ENCODE measurements at regions not wholly inside any gene's neighbourhood (a gene's known extent, or its start where the extent isn't known, plus 50 kb on each side); places are given as distances from the start of the nearest gene placed in this dataset.
A peak's percentile ranks its signal among the peaks of the same experiment; 100 is the strongest.
"Not testable (repeated sequence)": the region's sequence is repeated elsewhere in the genome, so short reads cannot be mapped to it uniquely, and the experiment has no call there.

DNA sequence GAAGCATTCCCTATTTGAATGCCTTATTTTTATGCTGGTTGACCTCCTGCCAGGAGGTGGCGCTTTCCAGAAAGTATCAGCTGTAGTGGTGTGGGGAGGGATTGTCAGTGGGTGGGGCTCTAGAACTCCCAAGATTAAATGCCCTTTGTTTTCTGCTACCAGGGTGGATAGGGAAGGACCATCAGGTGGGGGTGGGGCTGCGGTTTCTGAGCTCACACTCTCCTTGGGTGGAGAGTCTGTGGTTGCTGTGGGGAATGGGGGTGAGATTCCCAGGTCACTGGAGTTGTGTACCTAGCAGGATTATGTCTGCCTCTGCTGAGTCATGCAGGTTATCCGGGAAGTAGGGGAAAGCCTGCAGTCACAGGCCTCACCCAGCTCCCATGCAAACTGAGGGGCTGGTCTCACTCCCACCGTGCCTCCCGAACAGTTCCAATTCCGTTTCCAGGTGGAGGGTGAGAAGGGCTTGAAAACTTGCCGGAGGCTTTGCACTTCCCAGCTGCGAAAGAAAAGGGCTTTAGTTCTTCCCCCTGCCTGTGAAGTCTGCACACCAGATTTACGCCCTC, 68.3 kb downstream of the ALG10B start:
- DNase-seq: peak; percentile 49

DNA sequence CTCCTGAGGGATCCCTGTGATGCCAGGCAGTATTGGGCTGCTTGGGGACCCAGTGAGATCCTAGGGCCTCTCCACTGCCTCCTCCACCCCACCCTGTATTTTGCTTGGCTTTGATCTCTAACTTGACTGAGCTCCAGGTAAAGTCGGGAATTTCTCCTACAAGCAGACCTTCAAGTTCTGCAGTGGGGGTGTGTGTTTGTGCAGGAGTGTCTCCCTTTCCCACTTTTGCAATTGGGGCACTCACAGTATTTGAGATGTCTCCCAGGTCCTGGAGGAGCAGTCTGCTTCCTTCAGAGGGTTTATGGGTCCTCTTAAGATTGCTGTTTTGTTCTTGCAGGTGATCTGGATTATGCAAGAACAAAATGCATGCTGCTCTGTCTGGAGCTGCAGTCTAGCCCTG, 68.9 kb downstream of the ALG10B start:
- no peak for DNase-seq

DNA sequence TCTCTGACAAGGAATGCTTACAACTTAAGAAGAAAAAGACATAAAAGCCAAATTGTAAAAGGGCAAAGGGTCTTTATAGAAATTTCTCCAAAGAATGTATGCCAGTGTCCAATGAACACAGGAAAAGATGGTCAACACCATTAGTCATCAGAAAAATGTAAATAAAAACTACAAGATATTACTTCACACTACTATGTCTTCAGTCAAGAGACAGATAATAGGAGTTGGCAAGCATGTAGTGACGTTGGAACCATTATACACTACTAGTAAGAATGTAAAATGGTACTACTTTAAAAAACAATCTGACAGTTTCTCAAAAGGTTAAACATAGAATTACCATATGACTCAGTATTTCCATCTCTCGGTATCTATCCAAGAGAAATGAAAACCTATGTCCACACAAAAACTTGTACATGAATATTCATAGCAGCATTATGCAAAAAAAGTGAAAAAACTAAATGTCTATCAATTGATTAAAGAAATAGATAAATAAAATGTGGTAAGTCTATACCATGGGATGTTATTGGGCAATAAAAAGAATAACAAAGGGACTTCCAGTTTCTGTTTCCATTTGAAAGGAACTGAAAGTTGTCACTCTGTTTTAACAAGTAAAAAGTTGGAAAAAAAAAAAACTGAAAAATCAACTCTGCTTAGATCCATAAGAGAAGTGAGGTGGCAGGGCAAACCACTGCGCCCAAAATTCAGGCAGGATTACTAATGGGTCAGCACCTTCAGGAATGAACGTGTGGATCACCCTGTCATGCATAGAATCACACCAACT, 69.8 kb downstream of the ALG10B start:
- peak; percentile 43 for DNase-seq

DNA sequence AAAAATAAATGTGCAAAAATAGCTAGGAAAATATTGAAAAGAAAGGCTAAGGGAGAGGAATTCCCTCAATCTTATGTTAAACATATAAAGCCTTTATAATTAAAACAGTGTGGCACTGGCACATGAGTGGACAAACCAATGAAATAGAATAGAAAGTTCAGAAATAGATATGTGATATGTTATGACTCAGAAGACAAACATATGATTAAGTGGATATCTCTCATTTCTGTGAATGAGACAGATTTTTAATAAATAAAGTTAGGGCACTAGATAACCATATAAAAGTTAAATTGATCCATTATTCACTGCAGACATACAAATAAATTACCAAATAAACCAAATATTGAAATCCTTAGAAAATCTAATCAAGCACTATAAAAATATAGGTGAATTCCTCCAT, 73.0 kb downstream of the ALG10B start:
- no peak for DNase-seq

DNA sequence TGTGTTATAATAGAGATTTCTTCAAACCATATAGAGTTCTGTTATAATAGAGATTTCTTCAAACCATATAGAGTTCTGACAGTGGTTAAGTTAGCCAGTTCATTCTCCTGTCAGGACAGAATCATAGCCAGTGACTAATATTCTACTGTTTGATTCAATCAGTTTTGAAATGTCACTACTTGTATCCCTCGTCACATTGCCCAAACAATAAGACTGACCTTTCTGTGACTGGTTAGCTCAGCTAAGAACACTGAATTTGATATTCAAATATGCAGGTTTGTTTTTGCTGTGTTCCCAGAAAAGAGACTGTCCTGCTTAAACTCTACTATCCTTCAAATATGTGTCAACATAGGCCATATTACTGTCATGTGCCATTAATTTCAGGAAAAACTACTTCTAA, 74.4 kb downstream of the ALG10B start:
- DNase-seq: no peak

DNA sequence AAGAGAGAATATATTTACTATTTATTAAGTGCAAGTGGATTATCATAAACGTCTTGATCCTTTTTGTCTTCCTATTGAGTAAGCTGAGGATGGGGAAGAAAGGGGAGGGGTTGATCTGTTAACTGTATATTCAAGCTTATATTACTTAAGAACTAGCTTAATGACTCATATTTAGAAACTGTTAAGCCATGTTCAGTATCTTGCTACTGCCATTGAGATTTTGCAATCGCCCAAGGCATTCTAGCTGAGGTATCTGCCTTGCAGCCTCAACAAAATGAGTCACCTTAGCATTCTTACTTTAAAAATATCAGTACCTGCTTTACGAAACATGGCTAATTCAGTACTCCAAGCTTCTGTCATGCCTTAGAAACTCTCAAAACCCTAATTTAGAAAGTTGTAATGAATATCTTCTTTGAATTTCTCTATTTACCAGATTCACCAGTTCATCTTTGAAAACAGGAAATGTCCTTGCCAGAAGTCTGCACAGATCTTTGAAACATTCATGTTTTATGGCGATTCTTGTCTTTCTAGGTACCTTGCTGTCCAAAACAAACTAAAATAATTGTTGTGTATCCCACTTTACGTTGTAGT, 76.1 kb downstream of the ALG10B start:
- peak; percentile 52 for DNase-seq

DNA sequence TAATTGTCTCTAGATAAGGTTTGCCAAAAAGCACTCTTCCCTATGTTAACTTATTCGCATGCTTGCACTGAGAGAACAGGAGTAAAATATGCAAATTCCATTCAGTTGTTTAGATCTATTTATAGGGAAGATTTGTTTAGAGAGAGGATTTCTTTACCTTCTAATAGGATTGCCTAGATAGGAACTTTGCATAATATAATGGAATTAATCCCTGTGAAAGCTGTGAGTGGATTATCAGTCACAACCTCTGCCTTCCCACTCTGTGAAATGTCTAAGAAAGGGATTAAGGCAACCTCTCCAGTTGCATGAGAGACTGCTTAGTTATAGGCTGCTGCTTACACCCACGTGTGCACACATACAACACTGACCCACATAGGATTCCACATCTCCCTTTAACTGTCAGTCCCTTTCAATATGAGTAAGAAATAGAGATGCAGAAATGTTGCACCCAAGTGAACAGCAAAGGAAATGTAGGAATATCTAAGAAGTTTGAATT, 83.2 kb downstream of the ALG10B start:
- DNase-seq: no peak

DNA sequence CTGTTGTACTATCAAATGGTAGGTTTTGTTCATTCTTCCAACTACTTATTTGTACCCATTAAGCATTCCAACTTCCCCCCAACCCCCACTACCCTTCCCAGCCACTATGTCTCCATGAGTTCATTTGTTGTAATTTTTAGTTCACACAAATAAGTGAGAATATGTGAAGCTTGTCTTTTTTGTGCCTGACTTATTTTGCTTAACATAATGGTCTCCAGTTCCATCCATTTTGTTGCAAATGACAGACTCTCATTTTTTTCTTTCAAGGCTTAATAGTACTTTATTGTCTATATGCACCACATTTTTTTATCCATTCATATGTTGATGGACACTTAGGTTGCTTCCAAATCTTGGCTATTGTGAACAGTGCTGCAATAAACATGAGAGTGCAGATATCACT, 86.2 kb downstream of the ALG10B start:
- no peak for DNase-seq

DNA sequence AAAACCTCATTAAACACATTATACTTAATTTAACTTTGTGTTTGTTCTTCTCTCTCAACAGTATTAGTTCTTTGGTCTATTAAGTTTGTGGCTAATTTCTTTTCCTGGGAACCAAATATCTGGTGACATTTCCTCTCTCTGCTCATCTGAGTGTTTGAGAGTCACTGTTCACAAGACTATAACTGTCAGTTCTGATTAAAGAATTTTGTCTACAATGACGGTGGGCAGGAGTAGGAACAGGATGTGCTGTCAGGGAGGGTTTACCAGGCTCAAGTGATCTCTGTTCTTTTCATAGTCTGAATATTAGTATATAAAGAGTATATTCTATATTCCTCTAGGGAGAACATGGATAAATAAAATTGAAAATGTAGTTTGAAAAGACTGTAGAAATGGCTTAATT, 92.9 kb downstream of the ALG10B start:
- DNase-seq: no peak

DNA sequence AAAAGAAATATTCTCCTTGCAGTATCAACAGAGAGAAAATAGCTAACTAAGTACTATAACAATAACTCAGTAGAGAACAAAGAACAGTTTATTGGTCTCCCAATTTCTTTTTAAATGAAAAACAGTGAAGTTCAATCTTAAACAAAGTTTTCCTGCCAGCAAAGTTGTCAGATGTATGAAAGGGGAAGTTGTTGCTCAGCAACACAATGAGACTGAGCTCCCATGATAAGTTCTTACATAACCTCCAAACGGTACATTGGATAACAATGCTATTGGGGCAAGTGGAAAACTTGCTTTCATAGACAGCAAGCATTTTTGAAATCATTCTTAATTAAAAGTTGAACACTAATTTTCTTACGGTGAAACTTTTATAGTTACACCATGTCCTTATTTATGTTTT, 94.9 kb downstream of the ALG10B start:
- peak; percentile 75 for DNase-seq

DNA sequence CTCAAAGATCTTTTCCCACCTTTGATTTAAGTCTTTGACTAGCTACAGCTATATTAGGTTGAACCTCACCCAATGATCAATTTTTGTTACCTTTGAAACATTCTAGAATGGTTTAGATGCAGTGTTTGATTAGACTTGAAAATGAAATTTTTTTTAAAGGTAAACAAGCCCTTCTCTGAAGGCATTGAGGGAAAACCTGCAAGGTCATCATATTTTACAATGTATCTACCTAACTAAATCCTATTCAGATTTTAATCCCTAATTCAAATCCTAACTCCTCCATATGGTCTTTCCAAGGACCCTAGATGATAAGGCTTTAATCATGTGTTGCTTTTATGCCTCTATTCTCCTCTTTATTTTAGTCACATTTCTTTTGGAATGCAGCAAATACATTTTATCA, 95.4 kb downstream of the ALG10B start:
- DNase-seq: no peak

DNA sequence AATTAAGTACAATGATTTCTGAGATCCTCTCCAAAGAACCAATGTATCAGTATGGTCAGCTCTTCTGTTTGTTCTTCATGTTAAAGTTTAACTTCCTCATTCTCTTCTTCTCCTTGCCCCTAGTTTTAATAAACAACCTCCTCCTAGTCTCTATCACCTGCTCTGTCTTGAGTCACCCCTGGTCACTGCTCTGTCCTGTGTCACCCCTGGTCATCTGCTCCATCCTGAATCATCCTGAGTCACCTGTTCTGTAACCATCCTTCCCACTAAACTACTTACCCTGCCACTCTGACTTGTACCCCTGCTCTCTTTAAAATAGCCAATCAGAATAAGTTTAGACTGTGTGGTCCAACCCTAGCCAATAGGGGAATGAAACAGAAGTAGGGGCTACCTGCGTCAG, 100.5 kb downstream of the ALG10B start:
- no peak for DNase-seq

DNA sequence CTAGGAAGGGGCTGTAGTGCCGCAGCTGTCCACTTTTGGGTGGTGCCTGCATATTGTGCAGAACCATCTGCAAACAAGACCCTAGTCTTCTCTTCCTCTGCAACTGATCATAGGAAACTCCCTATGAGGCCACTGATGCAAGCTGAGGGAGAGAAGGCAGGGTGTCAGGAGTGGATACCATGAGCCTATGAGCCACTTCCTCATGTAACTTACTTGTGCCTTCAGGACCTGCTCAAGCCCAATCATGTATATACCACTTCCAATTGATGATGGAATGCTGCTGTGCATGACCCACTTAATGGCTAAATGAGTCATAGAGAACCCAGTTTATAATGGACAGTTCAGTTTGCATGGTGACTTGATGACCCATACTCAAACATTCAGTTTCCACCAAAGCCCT, 107.9 kb downstream of the ALG10B start:
- no peak for DNase-seq

DNA sequence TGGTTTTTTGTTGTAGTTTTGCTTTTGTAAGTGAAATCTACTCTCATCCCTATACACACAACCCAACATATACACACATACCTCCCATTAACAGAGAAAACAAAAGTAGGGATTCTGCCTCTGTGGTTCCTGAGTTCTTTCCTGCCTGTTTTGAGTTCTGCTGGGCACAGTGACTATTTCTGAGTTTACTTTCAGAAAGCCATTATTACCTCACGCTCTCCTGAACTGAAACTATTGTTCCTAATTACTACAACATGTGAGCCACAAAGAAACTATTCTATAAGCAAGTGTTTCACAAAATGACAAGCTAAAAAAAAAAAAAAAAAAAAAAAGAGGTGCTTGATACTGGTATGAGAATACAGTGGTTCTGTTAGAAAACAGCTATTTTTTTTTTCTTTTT, 110.9 kb downstream of the ALG10B start:
- DNase-seq: no peak

DNA sequence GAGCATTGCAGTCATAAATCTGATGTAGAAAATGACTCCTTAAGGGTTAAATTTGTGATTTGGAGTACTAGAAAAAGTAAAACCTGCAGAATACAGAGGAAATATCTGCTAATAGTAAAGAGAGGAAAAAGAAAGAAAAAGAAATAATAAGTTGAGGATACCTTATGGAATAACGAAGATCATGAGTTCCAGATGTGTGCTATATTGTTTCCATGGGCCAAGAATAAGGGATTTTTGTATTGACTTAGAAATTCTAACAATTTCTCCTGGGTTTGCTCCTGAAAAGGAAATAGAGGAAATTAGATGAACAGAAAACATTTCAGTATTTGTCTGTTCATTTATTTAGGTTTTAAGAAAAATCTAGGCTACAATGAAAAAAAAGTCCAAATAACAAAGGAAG, 115.3 kb downstream of the ALG10B start:
- DNase-seq: no peak

DNA sequence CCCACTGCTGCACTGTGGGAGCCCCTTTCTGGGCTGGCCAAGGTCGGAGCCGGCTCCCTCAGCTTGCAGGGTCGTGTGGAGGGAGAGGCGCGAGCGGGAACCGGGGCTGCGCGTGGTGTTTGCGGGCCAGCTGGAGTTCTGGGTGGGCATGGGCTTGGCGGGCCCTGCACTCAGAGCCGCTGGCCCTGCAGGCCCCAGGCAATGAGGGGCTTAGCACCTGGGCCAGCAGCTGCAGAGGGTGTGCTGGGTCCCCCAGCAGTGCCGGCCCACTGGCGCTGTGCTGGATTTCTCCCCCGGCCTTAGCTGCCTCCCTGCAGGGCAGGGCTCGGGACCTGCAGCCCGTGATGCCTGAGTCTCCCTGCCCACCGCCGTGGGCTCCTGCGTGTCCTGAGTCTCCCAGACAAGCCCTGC, 125.3 kb downstream of the ALG10B start:
- not testable (repeated sequence) for DNase-seq

DNA sequence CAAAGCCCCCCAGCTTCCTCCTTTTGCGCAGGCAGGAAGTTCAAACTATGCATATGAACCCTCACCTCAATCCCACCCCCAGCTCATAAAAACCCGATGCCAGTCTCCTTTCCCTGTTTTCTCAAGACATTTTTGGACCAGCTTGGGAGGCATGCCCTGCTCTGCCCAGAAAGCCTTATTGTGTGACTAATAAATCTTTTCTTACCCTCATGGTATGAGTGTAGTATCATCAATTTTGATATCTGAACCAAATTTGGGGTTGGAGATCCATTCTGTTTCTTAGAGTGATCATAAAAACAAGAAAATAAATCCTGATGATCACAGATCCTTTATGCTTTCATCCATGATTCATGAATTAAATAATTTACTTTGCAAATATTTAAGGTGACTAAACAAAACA, 128.5 kb downstream of the ALG10B start:
- DNase-seq: no peak

DNA sequence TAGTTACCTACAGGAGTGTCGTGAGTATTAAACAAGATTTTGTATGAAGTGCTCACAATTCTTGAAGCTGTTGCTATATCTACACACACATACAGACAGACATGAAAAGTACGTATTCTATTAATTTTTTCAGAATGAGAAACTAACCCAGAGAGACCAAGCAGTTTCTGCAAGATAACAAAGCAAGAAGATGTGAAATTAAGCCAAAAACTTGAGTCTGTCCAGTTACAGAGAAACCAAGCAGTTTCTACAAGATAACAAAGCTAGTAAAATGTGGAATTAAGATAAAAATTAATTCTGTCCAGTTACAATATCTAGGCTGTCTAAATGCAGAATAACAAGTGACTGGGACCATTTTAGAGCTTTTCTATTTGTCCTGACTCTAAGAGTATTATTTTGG, 132.4 kb downstream of the ALG10B start:
- peak; percentile 42 for DNase-seq

DNA sequence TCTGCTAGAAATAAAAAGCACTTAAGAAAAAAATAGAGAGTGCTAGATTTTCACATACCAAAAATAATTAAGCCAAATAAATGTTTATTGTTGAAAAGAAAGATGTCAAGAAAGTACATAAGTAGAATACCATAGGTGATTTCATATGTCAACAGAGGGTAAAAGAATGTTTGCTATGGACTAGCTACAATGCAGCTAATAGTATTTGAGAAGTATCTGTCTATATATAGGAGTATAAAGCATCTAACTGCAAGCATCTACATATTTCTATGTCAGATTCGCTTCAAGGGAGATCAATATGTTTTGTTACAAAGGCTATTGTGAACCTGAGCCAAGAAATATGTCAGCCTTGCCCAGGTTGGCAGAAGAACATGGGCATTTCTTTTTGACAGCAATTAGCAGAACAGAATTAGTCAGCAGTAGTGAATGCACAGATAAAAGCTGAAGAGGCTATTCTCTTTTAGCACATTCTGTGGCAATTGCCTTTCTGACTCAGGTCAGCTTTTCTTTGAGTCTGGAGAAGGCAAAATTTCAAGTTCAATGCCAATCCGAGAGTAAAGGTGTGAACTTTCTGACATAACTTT, 140.1 kb downstream of the ALG10B start:
- DNase-seq: no peak

DNA sequence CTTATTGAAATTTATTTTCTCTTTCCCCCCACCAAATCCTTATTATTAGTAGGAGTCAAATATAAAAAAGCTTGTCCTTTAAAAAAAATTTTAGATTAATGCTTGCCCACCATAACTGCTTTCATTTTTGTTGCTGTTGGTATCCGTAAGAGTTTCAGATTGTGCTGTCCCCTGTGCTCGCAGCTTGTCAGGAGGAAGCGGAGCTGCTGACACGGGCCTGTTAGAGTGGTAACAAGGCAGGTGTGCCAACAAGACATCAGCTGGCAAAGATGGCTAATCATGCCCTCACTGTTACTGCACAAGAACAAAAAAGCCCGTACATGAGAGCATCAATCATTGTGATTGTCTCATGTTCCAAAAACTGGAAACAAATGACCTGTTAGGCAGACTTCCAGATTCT, 148.4 kb downstream of the ALG10B start:
- no peak for DNase-seq

DNA sequence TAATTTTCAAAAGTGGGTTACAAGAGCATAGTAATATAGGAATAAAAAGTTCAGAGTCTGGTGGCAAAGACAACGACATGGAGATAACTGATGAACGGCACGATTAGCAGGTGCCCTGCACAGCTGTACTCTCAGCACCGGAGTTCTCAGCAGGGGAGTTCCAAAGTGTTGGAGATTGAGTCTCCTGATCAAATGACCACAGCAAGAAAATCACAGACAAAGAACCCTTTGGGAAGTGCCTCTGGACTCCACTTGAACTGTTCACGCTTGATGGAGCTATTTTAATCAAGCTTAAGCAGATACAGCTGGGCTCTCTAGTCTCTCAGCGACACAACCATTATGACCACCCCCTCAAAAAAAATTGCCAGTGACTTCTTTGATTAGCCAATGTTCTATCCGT, 153.1 kb downstream of the ALG10B start:
- DNase-seq: no peak

DNA sequence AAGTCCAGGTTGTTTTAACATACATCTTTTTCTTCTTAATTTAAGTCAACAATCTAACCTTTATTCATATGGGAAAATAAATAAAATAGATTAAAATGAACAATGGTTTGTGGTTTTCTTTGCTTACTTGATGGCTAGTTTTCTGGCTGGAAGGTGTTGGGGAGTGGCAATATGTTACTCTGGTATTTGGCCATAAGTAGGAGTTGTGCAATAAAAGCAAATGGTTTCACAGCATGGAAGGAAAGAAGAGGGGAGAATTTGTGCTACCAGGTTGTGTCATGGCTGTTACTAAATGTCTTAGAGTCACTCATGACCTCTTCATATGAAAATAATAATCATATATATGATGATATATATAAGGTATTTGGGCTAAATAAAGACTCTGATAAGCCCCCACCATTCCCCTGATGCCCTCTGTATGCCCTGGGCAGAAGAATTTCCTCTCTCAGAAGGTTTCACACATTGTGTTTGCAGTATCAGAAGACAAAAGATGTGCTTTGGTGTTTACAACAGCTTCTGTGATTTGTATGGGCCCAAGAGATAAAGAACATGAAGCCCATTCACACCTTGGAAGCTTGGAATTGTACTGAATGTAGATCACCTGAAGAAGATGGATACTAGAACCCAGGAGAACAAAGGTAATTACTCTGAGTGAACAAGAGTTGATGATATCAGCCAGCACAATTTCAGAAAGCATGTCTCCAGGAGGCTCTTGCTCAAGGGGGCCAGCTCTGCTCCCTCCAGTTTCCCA, 160.9 kb downstream of the ALG10B start:
- no peak for DNase-seq

DNA sequence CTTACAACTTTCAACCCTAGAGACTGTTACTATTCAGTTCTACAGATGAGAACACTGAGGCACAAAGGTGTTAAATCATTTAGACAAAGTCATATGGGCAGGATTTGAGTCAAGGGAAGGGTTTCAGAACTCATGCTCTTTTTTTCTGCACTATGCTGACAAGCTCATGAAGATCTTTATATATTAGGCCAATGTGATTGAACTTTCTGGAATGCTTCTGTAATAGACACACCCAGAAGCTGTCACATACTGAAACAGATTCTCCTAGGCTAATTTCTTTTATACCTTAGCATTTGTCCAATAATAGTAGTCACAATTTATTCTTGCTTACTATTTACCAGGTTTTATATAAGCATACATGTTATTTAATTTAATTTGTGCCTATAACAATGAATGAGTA, 164.0 kb downstream of the ALG10B start:
- DNase-seq: no peak

All from OCI-M1 (cell line).